Ovary (tissue), 3 donors: ENCODE measurements at regions not wholly inside any gene's neighbourhood (a gene's known extent, or its start where the extent isn't known, plus 50 kb on each side); places are given as distances from the start of the nearest gene placed in this dataset.

Experiments used
- CTCF ChIP-seq, 3 donors: fragments of 450-650 bp in 2 of 3; fragments of 200-600 bp in 1 of 3; IDR thresholded peaks; one replicate each; pipeline versions ENCODE4 v1.5.1 to v1.8.0; 2016 to 2022; ENCODE audit warnings: antibody characterized with exemption in 3 of 3, mild to moderate bottlenecking in 1 of 3
- EP300 ChIP-seq: sonication (generic); formaldehyde crosslinking; IDR thresholded peaks from one replicate; pipeline ENCODE4 v1.6.1; 2017; ENCODE audit warnings: antibody characterized with exemption
- POLR2A ChIP-seq: fragments of 450-650 bp; IDR thresholded peaks from one replicate; pipeline ENCODE4 v1.6.1; 2017; ENCODE audit warnings: antibody characterized with exemption, mild to moderate bottlenecking, moderate library complexity
- donor health status: DM: no; HTN: no; CAD: no.

GRCh38 chr18:46412916-46413315, 244.1 kb downstream of the LOXHD1 start:
- no peak for TF ChIP-seq CTCF (IDR thresholded peaks at IDR 0.05)
- no peak for TF ChIP-seq EP300
- no peak for TF ChIP-seq POLR2A
